CD4-positive, alpha-beta T cell treated with Interleukin-6 for 4 hours (primary cell): ENCODE measurements at regions not wholly inside any gene's neighbourhood (a gene's known extent, or its start where the extent isn't known, plus 50 kb on each side); places are given as distances from the start of the nearest gene placed in this dataset.

ENCODE experiments used
- DNase-seq: peaks from one replicate; pipeline ENCODE4 v3.0.0-alpha.2; 2020; ENCODE audit warnings: mixed read lengths

GRCh38 chr18:70468861-70469547 lies 180.2 kb downstream of the SOCS6 start:
- no peak for DNase-seq

GRCh38 chr18:70464343-70465114 lies 175.7 kb downstream of the SOCS6 start:
- peak; percentile 35 for DNase-seq

GRCh38 chr18:70463085-70463484 lies 174.2 kb downstream of the SOCS6 start:
- no peak for DNase-seq

GRCh38 chr18:70462078-70462439 lies 173.2 kb downstream of the SOCS6 start:
- no peak for DNase-seq

GRCh38 chr18:70461323-70462077 lies 172.7 kb downstream of the SOCS6 start:
- DNase-seq, result no peak

- no peak for DNase-seq
Observed at GRCh38 chr18:70459731-70460130, 170.9 kb downstream of the SOCS6 start.

- no peak for DNase-seq
Observed at GRCh38 chr18:70459251-70459650, 170.4 kb downstream of the SOCS6 start.

- DNase-seq, result no peak
Observed at GRCh38 chr18:70457788-70458187, 168.9 kb downstream of the SOCS6 start.

GRCh38 chr18:70457223-70457622 lies 168.4 kb downstream of the SOCS6 start:
- DNase-seq, result no peak

GRCh38 chr18:70456376-70456775 lies 167.5 kb downstream of the SOCS6 start:
- no peak for DNase-seq

GRCh38 chr18:70455731-70456130 lies 166.9 kb downstream of the SOCS6 start:
- DNase-seq, result no peak

- DNase-seq, result peak; percentile 36
Observed at GRCh38 chr18:70454704-70455322, 166.0 kb downstream of the SOCS6 start.

- DNase-seq, result no peak
Observed at GRCh38 chr18:70453058-70453775, 164.4 kb downstream of the SOCS6 start.

GRCh38 chr18:70452501-70452900 lies 163.7 kb downstream of the SOCS6 start:
- no peak for DNase-seq

GRCh38 chr18:70450426-70451253 lies 161.8 kb downstream of the SOCS6 start:
- DNase-seq, result no peak

- no peak for DNase-seq
Observed at GRCh38 chr18:70448588-70448987, 159.7 kb downstream of the SOCS6 start.

GRCh38 chr18:70446063-70446462 lies 157.2 kb downstream of the SOCS6 start:
- no peak for DNase-seq

GRCh38 chr18:70442933-70443332 lies 154.1 kb downstream of the SOCS6 start:
- no peak for DNase-seq

GRCh38 chr18:70432804-70433400 lies 144.1 kb downstream of the SOCS6 start:
- no peak for DNase-seq

- DNase-seq, result no peak
Observed at GRCh38 chr18:70431203-70431624, 142.4 kb downstream of the SOCS6 start.

GRCh38 chr18:70430501-70431173 lies 141.8 kb downstream of the SOCS6 start:
- DNase-seq, result no peak
